HG03378 (cell line): ENCODE measurements at regions not wholly inside any gene's neighbourhood (a gene's known extent, or its start where the extent isn't known, plus 50 kb on each side); places are given as distances from the start of the nearest gene placed in this dataset.
"Not testable (repeated sequence)": the region's sequence is repeated elsewhere in the genome, so short reads cannot be mapped to it uniquely, and the experiment has no call there.

Experiments
- ATAC-seq: cut with Tn5 transposase; IDR thresholded peaks from one replicate; pipeline ENCODE4 v1.9.1; 2021; ENCODE audit warnings: mild to moderate bottlenecking, moderate library complexity; ENCODE audit not compliant: unreplicated experiment

DNA sequence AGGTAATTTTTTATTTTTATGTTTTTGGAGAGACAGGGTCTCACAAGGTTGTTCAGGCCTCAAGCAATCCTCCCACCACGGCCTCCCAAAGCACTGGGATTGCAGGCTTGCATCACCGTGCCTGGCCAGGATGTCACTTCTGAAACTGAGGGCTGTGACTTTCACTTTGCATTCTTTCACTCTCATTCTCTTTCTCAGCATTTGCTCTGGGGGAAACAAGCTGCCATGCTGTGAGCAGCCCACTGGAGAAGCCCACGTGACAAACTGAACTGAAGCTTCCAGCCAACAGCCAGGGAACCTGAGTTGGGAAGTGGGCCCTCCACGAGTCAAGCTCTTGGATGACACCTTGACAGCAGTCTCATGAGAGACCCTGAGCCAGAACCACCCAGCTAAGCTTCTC lies 109.4 kb downstream of the C5orf15 start:
- ATAC-seq = no peak

DNA sequence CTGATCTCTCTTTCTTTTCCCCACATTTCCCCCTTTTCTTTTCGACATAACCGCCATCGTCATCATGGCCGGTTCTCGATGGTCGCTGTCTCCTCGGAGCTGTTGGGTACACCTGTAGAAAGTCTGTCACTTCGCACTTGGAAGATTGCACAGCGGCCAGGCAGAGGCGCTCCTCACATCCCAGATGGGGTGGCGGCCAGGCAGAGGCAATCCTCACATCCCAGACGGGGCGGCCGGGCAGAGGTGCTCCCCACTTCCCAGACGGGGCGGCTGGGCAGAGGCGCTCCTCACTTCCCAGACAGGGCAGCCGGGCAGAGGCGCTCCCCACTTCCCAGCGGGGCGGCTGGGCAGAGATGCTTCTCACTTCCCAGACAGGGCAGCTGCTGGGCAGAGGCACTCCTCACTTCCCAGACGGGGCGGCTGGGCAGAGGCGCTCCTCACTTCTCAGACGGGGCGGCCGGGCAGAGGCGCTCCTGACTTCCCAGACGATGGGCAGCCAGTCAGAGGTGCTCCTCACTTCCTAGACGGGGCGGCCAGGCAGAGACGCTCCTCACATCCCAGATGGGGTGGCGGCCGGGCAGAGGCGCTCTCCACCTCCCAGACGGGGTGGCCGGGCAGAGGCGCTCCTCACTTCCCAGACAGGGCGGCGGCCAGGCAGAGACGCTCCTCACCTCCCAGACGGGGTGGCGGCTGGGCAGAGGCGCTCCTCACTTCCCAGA lies 110.7 kb downstream of the C5orf15 start:
- not testable (repeated sequence) for ATAC-seq

DNA sequence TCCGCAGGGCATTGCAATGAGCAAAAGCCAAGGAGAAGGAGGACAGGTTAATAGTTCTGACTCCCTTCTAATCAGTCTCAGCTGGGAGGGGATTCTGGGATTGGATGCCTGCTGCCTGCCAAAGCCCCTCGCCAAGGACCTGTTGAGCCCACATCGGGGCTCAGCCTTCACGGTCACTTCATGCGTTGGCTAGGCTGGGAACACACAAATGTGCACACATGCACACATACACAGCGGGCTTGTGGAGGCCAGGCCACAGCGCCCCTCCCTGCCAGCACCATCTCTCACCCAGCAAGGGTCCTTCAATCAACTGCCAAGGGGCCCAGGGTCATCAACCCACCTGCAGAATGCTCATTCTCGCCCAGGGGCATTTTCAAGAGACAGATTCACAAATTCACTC lies 113.9 kb downstream of the C5orf15 start:
- no peak for ATAC-seq

DNA sequence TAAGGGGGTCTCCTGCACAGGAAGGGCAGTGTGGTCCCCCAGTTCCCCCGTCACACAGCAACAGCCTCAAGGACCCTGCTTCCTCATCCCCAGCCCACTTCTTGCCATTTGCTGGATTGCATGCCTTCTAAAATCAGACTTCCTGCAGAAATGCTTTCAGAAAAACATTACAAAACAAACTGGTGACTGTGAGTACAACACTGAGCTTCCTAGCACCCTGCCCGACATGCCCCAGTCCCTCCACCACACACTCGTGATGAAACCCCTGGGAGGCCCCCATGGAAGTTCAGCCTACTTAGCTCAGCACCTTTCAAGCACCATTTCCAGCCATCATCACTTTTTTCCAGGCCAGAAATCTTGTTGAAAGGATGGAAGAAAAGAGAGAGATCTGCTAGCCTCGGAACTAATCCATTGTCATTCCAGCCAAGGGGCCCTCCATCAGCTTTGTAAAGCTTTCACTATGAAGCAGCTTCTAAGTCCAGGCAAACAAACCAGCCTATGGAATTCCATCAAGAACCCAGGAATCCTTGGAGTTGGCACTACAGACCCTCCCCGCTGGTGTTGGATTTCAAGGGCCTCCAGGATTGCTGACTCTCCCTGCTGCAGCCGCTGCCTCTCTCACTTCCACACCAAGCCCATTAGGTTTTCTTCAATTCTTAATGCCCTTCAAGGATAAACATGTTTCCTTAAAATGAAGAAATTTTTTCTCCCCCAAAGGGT lies 114.6 kb downstream of the C5orf15 start:
- ATAC-seq = no peak

DNA sequence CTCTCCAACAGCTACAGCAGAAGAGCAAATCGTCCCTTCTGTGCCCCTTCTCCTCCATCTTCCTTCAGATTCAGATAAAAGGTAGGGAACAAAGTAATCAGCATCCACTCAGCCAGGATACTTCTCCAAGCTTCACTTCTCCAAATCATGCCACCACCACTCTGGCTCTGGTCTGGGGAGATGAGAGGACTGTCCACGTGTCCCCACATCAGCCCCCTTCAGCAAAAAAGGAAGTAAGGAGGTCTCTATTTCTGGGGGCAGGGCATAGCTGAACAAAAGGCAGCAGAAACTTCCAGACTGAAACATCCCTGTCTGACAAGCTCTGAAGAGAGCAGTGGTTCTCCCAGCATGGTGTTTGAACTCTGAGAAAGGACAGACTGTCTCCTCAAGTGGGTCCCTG lies 116.9 kb downstream of the C5orf15 start:
- no peak for ATAC-seq

DNA sequence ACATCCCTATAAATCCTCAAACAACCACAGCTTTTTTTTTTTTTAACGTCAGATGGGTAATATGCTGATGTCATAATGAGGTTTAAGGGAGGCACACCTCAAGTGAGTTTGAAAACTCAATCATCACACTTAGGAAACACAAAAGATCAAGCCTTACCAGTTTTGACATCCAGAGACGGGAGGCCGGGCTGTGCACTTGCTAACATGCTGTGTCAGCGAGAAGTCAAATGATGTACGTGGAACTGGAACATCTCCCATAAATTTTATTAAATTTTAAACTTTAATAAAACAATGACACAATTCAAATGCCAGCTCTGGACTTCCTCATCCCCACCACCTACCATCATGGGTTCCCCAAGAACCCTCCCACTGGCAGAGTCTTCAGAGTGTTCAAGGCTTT lies 117.6 kb downstream of the C5orf15 start:
- no peak for ATAC-seq

DNA sequence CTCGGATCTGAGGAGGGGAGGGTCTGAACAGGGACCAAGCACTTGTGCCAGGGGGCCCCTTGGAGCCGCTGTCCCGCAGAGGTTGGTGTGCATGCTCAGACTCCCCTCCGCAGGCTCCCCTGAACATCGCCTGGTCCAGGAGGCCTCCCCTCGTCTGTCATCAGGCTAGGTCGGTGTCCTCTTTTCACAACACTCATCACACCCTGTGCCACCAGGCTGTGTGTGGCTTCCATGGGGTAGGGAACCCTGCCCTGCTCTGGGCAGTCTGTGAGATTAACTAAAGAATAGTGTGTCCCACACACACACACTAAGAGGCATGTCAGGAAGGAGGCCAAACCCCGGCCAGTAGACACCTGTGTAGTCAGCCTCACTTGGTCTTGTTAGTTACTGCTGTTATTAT lies 119.3 kb downstream of the C5orf15 start:
- ATAC-seq = no peak

DNA sequence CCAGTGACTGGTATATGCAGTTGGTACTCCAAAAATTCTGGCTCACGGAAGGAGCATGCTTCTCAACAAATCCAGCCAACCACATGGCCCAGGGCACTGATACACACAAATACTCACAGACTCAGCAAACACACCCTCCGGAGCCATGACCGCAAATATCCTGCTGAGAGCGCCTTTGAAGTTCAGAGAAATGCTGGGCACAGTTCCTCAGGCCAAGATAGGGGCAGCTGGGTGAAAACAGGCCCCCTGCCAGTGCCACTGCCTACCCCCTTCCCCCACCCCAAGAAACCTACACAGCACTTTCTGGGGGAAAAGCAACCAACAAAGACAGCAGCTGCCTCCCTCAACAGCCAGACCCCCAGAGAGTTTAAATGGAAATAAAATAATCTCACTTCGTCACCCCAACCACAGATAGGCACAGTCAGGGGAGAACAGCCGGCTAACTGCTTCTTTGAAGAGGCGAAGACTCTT lies 120.0 kb downstream of the C5orf15 start:
- ATAC-seq = no peak

DNA sequence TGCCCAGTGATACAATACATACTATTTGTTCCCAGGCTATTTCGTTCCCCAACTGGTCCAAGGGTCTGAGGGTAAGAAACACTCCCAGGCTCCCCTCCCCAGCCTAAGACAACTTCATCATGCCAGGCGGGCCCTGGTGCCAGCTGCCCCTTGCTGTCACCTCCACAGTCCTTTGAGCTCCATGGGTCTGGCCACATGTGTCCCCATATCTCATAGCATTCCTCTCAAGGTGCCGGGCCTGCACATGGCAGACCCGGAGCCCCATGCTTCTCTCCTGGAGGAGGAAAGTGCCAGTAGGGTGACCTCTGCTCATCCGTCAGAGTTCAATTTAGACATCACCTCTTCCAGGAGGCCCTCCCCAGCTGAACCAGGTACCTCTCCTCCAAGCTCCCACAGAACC lies 120.5 kb downstream of the C5orf15 start:
- no peak for ATAC-seq

DNA sequence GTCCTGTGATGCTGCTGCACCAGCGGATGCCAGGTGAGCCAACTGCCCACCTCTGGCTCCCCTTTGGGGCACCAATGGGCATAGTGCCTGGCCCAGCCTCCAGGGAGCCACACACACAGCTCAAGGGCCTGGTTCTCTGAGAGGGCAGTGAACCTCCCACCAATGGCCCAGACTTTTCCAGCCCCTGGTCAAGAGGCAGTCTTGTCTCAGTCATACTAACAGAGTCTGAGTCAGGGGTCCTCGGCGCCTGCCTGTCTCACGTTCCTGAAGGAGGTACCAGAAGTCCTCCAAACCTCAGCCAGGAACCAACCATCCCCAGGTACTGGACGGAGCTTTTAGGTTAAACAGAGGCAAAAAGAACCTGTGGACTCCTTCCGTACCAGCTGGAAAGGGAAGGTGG lies 121.1 kb downstream of the C5orf15 start:
- ATAC-seq = no peak

DNA sequence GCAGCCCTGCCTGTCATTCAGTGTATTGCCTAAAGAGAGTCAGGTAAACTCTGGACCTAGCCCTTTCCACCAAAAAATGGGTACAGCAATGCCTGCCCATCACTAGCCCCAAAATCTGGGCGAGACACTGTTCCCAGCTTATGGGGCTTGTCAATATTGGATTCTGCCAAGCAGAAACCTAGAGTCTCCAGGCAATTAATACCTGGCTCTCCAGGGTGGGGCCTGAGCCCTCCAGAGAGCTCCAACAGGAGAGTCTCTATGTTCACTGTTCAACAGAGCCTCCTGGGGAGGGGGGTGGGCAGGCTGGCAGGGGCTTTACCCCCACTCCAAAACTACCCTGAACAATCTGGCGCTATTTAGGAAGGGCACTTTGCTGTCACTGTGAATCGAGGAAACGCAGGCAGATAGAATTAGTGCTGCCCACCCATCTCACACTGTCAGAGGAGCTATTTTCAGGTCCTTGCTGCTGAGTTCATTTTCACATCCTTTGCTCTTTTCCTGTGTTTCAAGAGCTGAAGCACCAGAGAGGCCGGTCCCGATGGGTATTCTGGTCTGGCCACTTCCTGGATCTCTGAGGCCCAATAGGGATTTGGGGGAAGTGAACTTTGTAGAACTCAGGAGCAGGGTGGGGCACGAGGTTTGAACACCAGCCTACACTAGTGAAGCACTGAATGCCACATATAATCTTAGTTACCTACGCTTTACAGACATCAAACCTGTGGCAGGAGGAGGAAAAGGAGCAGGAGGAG lies 121.8 kb downstream of the C5orf15 start:
- no peak for ATAC-seq

DNA sequence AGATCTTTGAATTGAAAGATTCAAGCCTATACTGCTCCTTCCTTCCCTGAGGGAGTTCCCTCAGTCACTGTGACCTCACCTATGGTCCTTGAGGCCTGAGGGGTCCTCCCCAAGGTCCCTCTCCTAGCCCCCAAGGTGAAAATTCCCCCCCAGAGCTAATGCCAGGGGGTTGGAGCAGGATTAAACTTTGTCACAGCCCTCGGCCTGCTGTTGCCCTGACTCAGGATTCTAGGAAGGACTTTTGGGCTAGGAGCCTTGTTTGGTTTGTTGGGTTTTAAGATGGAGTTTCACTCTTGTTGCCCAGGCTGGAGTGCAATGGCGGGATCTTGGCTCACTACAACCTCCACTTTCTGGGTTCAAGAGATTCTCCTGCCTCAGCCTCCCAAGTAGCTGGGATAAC lies 123.2 kb downstream of the C5orf15 start:
- no peak for ATAC-seq

DNA sequence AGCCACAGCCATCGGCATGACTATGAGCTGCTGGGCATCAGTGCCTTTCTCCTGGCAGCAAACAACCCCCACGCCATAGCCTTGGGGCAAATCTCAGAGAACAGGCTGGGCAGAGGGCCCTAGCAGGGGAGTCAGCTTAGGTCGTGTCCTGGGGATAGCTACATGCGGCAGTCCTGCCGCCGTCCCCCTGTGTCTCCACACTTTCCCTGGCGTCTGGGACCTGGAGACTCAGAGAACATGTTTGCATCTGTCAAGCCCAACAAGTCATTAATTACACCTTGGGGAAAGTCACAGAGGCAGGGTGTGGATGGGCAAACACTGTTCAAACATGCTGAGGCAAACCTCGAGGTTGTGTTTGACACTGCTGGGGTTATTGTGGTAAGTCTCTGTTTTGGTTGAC lies 123.6 kb downstream of the C5orf15 start:
- no peak for ATAC-seq

DNA sequence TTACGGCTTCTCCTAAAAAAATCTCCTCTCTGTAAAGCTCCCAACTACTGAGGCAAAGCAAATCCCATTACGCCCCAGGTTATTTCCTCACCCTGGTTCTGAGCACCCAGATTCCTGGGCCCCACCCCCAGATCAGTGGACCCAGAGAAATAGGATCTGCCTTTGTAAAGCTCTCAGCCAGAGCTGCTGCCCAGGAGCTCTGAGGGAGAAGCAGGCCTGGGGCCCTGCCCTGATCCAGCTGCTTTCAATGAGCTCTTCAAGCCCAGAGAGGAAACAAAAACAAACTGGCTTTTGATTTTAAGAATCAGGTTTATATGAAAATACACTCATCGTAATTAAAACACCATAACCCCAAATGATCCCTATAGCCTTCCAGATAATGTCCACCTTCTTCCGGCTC lies 124.5 kb downstream of the C5orf15 start:
- no peak for ATAC-seq

DNA sequence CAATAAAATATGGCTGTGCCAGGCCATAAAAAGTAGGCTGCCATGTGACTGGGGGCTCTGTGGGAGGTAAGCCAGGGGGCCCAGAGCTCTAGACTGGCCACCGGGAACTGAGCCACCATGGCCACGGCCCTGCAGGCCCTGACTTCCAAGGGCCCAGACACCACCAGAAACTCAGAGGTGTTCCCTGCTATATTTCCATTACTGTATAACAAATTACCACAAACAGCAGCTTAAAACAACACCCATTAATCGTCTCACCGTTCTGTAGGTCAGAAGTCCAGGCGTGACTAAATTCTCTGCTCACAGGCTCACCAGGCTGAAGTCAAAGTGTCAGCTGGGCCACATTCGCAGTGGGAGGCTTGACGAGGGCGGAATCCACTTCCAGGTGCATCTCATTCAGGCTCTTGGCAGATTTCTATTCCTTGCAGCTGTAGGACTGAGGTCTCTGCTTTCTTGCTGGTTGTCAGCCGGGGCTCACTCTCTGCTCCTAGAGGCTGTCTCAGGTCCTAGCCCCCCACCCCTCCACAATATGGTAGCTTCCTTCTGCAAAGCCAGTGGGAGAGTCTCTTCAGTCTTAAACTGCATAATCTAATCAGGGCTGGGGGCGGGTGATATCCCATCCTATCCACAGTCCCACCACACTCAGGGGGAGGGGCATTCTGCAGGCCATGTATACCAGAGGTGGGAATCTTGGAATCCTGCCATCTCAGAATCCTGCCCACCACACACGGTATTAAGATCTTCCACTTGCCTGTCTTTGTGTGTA lies 125.4 kb downstream of the C5orf15 start:
- ATAC-seq = no peak

DNA sequence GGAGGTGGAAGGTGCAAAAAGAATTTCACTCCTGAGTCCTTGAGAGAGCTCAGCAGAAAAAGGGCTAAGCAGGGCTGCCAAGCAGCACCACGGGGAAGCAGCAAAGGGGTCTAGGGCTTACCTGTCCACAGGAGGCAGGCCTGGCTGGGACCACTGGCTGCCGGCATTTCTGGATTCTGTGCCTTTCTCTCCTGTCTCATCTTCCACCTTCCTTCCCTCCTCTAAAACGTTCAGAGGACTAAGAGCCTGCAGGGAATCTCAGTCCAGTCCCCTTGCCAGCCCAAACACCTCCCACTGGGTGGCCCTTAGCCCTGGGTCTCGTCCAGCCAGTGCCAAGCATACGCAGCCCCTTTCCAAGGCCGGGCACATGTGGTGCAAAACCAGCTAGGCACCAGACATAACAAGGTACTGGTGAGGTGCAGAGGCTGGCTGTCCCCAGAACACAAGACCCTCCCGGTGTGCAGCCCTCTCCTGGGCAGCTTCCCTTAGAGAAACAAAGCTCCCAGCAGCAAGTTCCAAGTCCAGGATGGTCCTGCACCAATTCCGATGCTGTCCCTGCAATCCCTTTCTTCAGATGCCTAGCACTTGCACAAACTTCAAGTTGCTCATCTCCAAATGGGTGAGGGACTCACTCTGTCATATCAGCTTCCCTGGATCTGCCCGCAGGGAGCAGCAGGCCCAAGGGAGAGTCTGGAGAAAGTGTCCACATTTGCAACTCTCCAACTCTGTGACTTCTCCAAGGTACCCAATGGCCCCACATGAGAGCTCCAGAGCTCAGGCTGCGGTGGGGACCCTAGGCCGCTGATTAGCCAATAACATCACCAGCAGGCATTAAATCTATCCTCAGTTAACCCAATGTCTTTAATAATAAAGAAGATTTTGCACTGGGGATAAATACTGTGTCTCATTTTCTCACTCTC lies 126.3 kb downstream of the C5orf15 start:
- no peak for ATAC-seq

DNA sequence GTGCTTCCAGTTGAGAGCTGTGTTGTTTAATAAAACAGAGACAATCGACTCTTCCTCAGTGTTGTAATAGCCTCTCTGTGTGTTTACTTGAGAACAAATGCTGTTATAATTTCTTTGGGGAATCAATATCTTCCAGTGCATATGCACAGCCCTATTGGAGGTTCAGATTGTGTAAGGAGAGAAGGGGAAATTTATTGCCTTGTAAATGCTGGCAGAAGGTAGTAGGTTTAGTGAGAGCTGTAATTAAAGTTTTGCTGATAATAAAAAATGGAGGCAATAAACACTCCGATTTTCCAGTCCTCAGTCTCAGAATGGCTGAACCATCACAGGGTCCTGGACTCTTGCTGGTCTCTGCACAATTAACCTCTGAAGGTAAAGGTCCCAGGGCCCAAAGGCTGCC lies 128.3 kb downstream of the C5orf15 start:
- no peak for ATAC-seq

DNA sequence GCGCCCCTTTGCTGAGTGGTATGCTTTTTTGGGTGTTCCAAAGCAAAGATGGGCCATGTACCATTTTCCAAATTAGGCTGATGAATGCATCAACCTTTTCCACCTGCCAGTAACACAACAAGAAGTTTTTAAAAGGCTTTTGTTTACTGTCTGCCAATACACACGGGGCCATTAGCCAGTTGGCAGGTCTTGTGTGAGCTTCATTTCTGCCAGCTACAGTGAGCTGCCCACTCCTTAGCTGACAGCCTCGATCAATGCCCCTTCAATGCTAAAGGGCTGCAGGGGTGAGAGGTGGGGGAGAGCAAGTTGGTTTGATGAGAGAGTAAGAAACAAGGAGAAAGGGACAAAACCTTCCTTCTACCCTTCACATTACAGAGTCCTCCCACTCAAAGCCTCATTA lies 128.7 kb downstream of the C5orf15 start:
- no peak for ATAC-seq

DNA sequence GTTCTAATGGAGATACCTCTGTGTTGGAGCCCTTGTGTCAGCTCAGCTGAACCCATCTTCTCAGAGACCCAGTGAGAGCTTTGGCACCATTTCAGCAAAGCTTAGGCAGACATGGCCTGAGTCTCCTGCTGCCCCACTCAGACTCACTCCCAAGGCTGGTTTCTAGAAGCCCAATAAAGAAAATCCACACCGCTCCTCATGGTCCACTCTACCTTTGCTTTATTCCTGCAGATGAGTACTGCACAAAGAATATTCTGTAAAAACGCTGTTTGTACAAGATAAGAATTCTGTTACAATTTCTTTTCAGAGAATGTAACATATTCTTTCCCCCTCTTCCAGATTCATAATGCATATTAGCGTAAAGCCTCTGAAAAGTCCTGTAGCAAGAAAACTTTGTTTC lies 129.3 kb downstream of the C5orf15 start:
- no peak for ATAC-seq

DNA sequence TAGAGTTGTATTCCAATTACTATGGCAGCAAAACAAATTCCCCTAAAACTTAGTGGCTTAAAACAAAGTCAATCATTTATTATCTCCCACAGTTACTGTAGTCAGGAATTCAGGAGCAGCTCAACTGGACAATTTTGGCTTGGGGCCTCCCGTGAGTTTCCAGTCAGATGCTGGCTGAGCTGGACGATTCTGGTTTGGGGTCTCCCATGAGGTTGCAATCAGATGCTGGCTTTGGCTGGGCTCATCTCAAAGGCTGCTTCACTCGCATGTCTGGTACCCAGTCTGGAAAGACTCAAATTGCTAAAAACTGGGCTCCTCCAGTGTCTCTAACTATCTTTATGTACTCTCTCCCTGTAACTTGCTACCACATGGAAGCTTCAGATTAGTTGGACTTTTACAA lies 130.1 kb downstream of the C5orf15 start:
- ATAC-seq = no peak
